Activated CD8-positive, alpha-beta memory T cell treated with anti-CD3 and anti-CD28 coated beads for 36 hours (primary cell): ENCODE measurements at regions not wholly inside any gene's neighbourhood (a gene's known extent, or its start where the extent isn't known, plus 50 kb on each side); places are given as distances from the start of the nearest gene placed in this dataset.

Experiments
- CTCF ChIA-PET: fragments of 350-600 bp; sonication (Branson Sonifier 250); formaldehyde crosslinking; loops from one replicate; lab custom pipeline; 2021; ENCODE audit warnings: antibody characterized with exemption; lab: Charles Lee
- POLR2A ChIA-PET: fragments of 350-600 bp; sonication (Branson Sonifier 250); formaldehyde crosslinking; loops from one replicate; lab custom pipeline; 2021; ENCODE audit warnings: antibody characterized with exemption; lab: Charles Lee

GRCh38 chr17:77479372-77480198 lies 338.8 kb downstream of the SEC14L1 start:
- ChIA-PET POLR2A (no interaction called here), CTCF (no interaction called here)

- ChIA-PET CTCF (no interaction called here), POLR2A (no interaction called here)
Observed at GRCh38 chr17:77480199-77480508, 339.4 kb downstream of the SEC14L1 start.

GRCh38 chr17:77480509-77481215 lies 339.9 kb downstream of the SEC14L1 start:
- ChIA-PET CTCF (interaction anchor here (0.9 kb wide), 1 partner anchor 12 kb away, joined by 3 read pairs; no protein-coding TSS in a partner anchor), POLR2A (interaction anchor here (0.6 kb wide), 1 partner anchor 74 kb away, joined by 5 read pairs; no protein-coding TSS in a partner anchor)

- ChIA-PET CTCF (interaction anchor here (0.9 to 1.3 kb wide), 2 partner anchors 13 kb away, joined by 3 read pairs; no protein-coding TSS in a partner anchor), POLR2A (interaction anchor here (0.6 kb wide), 1 partner anchor 75 kb away, joined by 5 read pairs; no protein-coding TSS in a partner anchor)
Observed at GRCh38 chr17:77481476-77482374, 341.0 kb downstream of the SEC14L1 start.

- POLR2A ChIA-PET: interaction anchor here (1.1 kb wide), 1 partner anchor 8 kb away, joined by 4 read pairs; no protein-coding TSS in a partner anchor
- CTCF ChIA-PET: interaction anchor here (1.3 to 1.8 kb wide), 3 partner anchors 12 to 82 kb away, joined by 3 to 5 read pairs (median 4); no protein-coding TSS in a partner anchor
Observed at GRCh38 chr17:77482375-77483127, 341.8 kb downstream of the SEC14L1 start.

GRCh38 chr17:77483128-77483598 lies 342.4 kb downstream of the SEC14L1 start:
- ChIA-PET POLR2A (interaction anchor here (1.1 kb wide), 1 partner anchor 9 kb away, joined by 4 read pairs; no protein-coding TSS in a partner anchor), CTCF (interaction anchor here (1.7 to 1.8 kb wide), 2 partner anchors 12 to 83 kb away, joined by 4 to 5 read pairs; no protein-coding TSS in a partner anchor)

GRCh38 chr17:77484111-77484510 lies 343.3 kb downstream of the SEC14L1 start:
- ChIA-PET CTCF (interaction anchor here (1.7 to 1.8 kb wide), 2 partner anchors 11 to 84 kb away, joined by 4 to 5 read pairs; no protein-coding TSS in a partner anchor), POLR2A (no interaction called here)

GRCh38 chr17:77485089-77485833 lies 344.5 kb downstream of the SEC14L1 start:
- POLR2A ChIA-PET: no interaction called here

GRCh38 chr17:77487211-77487629 lies 346.5 kb downstream of the SEC14L1 start:
- CTCF ChIA-PET: no interaction called here
- POLR2A ChIA-PET: no interaction called here

More at GRCh38 chr17:77485089-77485833, 344.5 kb downstream of the SEC14L1 start:
- CTCF ChIA-PET: no interaction called here

- ChIA-PET CTCF (interaction anchor here (1.5 kb wide), 1 partner anchor 58 kb away, joined by 4 read pairs; no protein-coding TSS in a partner anchor), POLR2A (no interaction called here)
Observed at GRCh38 chr17:77487677-77488530, 347.1 kb downstream of the SEC14L1 start.

GRCh38 chr17:77488531-77489238 lies 347.9 kb downstream of the SEC14L1 start:
- ChIA-PET POLR2A (no interaction called here), CTCF (interaction anchor here (1.5 kb wide), 1 partner anchor 59 kb away, joined by 4 read pairs; no protein-coding TSS in a partner anchor)

- ChIA-PET POLR2A (no interaction called here), CTCF (interaction anchor here (1.2 to 1.5 kb wide), 2 partner anchors 60 to 89 kb away, joined by 4 read pairs; no protein-coding TSS in a partner anchor)
Observed at GRCh38 chr17:77489239-77489892, 348.6 kb downstream of the SEC14L1 start.

GRCh38 chr17:77489893-77490255 lies 349.1 kb downstream of the SEC14L1 start:
- POLR2A ChIA-PET: no interaction called here
- CTCF ChIA-PET: interaction anchor here (1.2 kb wide), 1 partner anchor 89 kb away, joined by 4 read pairs; no protein-coding TSS in a partner anchor

- CTCF ChIA-PET: interaction anchor here (0.8 to 1.4 kb wide), 3 partner anchors 17 to 90 kb away, joined by 3 to 4 read pairs (median 3); no protein-coding TSS in a partner anchor
- POLR2A ChIA-PET: no interaction called here
Observed at GRCh38 chr17:77490361-77491183, 349.8 kb downstream of the SEC14L1 start.
